Stimulated activated CD4-positive, alpha-beta T cell treated with anti-CD3 and anti-CD28 coated beads, Interleukin-1b, Interleukin-23, amount 100 ng/mL, for 24 hours (primary cell): ENCODE measurements at regions not wholly inside any gene's neighbourhood (a gene's known extent, or its start where the extent isn't known, plus 50 kb on each side); places are given as distances from the start of the nearest gene placed in this dataset.
"Not testable (repeated sequence)": the region's sequence is repeated elsewhere in the genome, so short reads cannot be mapped to it uniquely, and the experiment has no call there.

Source experiments
- DNase-seq, 4 experiments: peaks; one replicate each; pipeline ENCODE4 v3.0.0-alpha.2; 2020; ENCODE audit warnings: low read depth in 4 of 4, low spot score in 1 of 4

GRCh38 chr2:153308466-153308865, 170.1 kb downstream of the RPRM start:
- DNase-seq, result no peak

- DNase-seq, result no peak
Observed at GRCh38 chr2:153307223-153307622, 171.3 kb downstream of the RPRM start.

GRCh38 chr2:153299809-153300208, 178.8 kb downstream of the RPRM start:
- no peak for DNase-seq

GRCh38 chr2:153299217-153299616, 179.3 kb downstream of the RPRM start:
- no peak for DNase-seq

- DNase-seq, result no peak
Observed at GRCh38 chr2:153294199-153294786, 184.3 kb downstream of the RPRM start.

GRCh38 chr2:153291718-153292117, 186.8 kb downstream of the RPRM start:
- DNase-seq, result no peak

GRCh38 chr2:153287109-153287801, 191.3 kb downstream of the RPRM start:
- DNase-seq, result no peak

GRCh38 chr2:153268941-153269461, 209.6 kb downstream of the RPRM start:
- DNase-seq, result no peak

GRCh38 chr2:153256876-153257275, 221.7 kb downstream of the RPRM start:
- DNase-seq, result not testable (repeated sequence)

GRCh38 chr2:153246636-153247035, 231.9 kb downstream of the RPRM start:
- not testable (repeated sequence) for DNase-seq

- DNase-seq, result no peak
Observed at GRCh38 chr2:153235516-153235915, 243.0 kb downstream of the RPRM start.

- no peak for DNase-seq
Observed at GRCh38 chr2:153232464-153232863, 246.1 kb downstream of the RPRM start.

- DNase-seq, result no peak
Observed at GRCh38 chr2:153230977-153231376, 247.6 kb downstream of the RPRM start.

- DNase-seq, result no peak
Observed at GRCh38 chr2:153228904-153229303, 249.7 kb downstream of the RPRM start.

- DNase-seq, result no peak
Observed at GRCh38 chr2:153227981-153228380, 250.6 kb downstream of the RPRM start.

- no peak for DNase-seq
Observed at GRCh38 chr2:153222231-153223165, 256.1 kb downstream of the RPRM start.

- DNase-seq, result no peak
Observed at GRCh38 chr2:153221506-153221905, 257.1 kb downstream of the RPRM start.

- DNase-seq, result no peak
Observed at GRCh38 chr2:153221087-153221486, 257.5 kb downstream of the RPRM start.

GRCh38 chr2:153218851-153219250, 259.7 kb downstream of the RPRM start:
- DNase-seq, result no peak

GRCh38 chr2:153214337-153214736, 264.2 kb downstream of the RPRM start:
- DNase-seq, result no peak

GRCh38 chr2:153213022-153213421, 265.5 kb downstream of the RPRM start:
- DNase-seq, result no peak
